Choroid plexus epithelial cell (primary cell): ENCODE measurements at regions not wholly inside any gene's neighbourhood (a gene's known extent, or its start where the extent isn't known, plus 50 kb on each side); places are given as distances from the start of the nearest gene placed in this dataset.
"Not testable (repeated sequence)": the region's sequence is repeated elsewhere in the genome, so short reads cannot be mapped to it uniquely, and the experiment has no call there.

ENCODE experiments used
- DNase-seq: peaks from one replicate; pipeline ENCODE4 v3.0.0-alpha.2; 2010; ENCODE audit warnings: low read depth
- H3K4me3 ChIP-seq: 2 replicates; pipeline ENCODE4 v1.5.1; 2011; ENCODE audit warnings: low read depth, mild to moderate bottlenecking, control low read depth, low read length, moderate library complexity
- TF ChIP-seq, protein P1 (sequence below): conservative IDR thresholded peaks from 2 replicates; pipeline ENCODE4 v1.5.1; 2011; ENCODE audit warnings: low read depth, mild to moderate bottlenecking, control low read depth, inconsistent platforms, low read length, moderate library complexity

GRCh38 chr2:72078773-72079172 lies 68.9 kb downstream of the CYP26B1 start:
- no peak overlapping the region for H3K4me3 ChIP-seq
- DNase-seq: no peak
- TF ChIP-seq, protein P1, sequence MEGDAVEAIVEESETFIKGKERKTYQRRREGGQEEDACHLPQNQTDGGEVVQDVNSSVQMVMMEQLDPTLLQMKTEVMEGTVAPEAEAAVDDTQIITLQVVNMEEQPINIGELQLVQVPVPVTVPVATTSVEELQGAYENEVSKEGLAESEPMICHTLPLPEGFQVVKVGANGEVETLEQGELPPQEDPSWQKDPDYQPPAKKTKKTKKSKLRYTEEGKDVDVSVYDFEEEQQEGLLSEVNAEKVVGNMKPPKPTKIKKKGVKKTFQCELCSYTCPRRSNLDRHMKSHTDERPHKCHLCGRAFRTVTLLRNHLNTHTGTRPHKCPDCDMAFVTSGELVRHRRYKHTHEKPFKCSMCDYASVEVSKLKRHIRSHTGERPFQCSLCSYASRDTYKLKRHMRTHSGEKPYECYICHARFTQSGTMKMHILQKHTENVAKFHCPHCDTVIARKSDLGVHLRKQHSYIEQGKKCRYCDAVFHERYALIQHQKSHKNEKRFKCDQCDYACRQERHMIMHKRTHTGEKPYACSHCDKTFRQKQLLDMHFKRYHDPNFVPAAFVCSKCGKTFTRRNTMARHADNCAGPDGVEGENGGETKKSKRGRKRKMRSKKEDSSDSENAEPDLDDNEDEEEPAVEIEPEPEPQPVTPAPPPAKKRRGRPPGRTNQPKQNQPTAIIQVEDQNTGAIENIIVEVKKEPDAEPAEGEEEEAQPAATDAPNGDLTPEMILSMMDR: no peak

DNA sequence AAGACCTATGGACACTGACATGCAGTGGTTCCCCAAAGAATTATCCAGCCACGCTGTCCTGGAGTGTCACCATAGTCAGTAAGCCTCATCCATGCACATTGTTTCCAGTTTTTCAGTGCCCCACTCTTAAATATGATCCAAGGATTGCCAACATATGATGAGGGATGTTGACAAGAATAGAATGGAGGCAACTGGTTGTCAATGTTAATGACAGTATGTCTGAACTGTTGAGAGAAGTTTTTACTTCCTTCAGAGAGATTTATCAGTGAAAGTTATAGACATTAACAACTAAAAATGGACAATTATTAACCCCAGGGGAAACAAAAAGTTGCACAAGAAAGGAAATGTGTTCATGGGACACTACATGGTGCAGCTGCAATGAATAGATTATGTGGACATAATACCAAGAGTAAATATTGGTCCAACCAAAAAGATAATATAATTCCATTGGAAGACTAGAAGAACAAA lies 69.9 kb downstream of the CYP26B1 start:
- TF ChIP-seq, protein P1: no peak
- H3K4me3 ChIP-seq: no peak overlapping the region
- no peak for DNase-seq

GRCh38 chr2:72073373-72073772 lies 74.3 kb downstream of the CYP26B1 start:
- not testable (repeated sequence) for H3K4me3 ChIP-seq, DNase-seq

GRCh38 chr2:72064197-72064596 lies 83.5 kb downstream of the CYP26B1 start:
- not testable (repeated sequence) for H3K4me3 ChIP-seq, DNase-seq

GRCh38 chr2:72062336-72062735 lies 85.3 kb downstream of the CYP26B1 start:
- DNase-seq: no peak
- TF ChIP-seq, protein P1: no peak
- H3K4me3 ChIP-seq: no peak overlapping the region

- H3K4me3 ChIP-seq: no peak overlapping the region
- DNase-seq: no peak
- TF ChIP-seq, protein P1: no peak
These were observed 90.4 kb downstream of the CYP26B1 start for GRCh38 chr2:72057308-72057707.

- no peak for DNase-seq
- H3K4me3 ChIP-seq: no peak overlapping the region
- TF ChIP-seq, protein P1: no peak
These were observed 95.6 kb downstream of the CYP26B1 start for GRCh38 chr2:72051971-72052505.

GRCh38 chr2:72051204-72051603 lies 96.5 kb downstream of the CYP26B1 start:
- no peak for DNase-seq
- TF ChIP-seq, protein P1: no peak
- no peak overlapping the region for H3K4me3 ChIP-seq
